Medulla oblongata (tissue), 1 donor: ENCODE measurements at regions not wholly inside any gene's neighbourhood (a gene's known extent, or its start where the extent isn't known, plus 50 kb on each side); places are given as distances from the start of the nearest gene placed in this dataset.
"Not testable (repeated sequence)": the region's sequence is repeated elsewhere in the genome, so short reads cannot be mapped to it uniquely, and the experiment has no call there.

Experiments used
- DNase-seq: peaks from one replicate; pipeline ENCODE4 v3.0.0-alpha.2; 2015; ENCODE audit errors: extremely low spot score

- no peak for DNase-seq
These were observed 871.7 kb downstream of the DACH1 start for GRCh38 chr13:70995338-70995737.

DNA sequence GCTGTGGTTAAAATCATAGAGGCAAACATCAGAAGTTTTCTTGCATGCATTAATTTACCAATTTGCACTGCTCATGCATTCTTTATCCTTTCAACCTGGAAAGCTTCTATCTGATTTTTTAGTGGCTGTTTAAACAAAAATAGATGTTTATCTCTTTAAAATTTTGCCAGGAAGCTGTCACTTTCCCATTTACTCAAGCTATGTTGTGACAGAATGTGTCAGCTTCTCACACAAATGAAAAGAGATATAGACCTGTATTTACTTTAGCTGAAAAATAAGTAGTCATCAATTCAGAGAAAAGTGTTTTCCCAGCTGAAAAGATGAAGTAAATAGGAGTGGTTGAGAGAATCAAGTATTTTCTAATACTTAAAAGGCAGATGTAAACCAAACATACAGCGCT is 872.8 kb downstream of the DACH1 start:
- no peak for DNase-seq

DNA sequence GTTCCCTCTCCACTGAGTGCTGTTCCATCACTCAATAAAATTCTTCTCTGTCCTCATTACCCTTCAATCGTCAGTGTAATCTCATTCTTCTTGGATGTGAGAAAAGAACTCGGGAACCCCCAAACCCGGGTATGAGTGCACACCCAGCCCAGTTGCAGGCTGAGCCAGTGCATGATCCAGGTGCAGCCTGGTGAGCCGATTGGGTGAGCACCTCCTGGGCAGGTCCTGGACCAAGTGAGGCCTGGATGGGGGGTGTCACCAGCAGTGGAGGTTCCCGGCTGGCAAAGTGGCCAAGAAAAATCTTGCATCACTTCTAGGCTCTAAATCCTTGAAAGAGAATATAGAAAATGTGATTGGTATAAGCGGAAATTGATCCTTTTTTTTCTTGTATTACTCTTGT is 878.8 kb upstream of the KLHL1 start:
- no peak for DNase-seq

DNA sequence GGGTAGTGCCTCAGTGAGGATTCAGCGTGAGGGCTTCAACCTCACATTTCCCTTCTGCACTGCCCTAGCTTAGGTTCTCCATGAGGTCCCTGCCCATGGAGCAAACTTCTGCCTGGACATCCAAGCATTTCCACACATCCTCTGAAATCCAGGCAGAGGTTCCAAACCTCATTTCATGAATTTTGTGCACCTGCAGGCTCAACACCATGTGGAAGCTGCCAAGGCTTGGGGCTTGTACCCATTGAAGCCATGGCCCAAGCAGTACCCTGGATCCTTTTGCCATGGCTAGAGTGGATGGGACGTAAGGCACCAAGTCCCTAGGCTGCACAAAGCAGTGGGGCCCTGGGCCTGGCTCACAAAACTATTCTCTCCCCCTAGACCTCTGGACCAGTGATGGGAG is 877.1 kb upstream of the KLHL1 start:
- DNase-seq: no peak

DNA sequence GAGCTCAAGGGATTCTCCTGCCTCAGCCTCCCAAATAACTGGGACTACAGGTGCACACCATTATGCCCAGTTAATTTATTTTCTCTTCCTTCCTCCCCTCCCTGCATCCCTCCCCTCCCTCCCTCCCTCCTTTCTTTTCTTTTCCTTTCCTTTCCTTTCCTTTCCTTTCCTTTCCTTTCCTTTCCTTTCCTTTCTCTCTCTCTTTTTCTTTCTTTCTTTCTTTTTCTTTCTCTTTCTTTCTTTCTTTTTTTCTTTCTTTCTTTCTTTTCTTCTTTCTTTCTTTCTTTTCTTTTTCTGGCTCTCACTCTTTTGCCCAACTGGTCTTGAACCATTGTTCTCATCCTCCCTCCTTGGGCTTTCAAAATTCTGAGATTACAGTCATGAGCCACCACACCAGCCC is 873.0 kb upstream of the KLHL1 start:
- DNase-seq: not testable (repeated sequence)

GRCh38 chr13:70969321-70969720 is 861.1 kb upstream of the KLHL1 start:
- DNase-seq: no peak

- no peak for DNase-seq
These were observed 859.3 kb upstream of the KLHL1 start for GRCh38 chr13:70967564-70967963.

- no peak for DNase-seq
These were observed 856.6 kb upstream of the KLHL1 start for GRCh38 chr13:70964874-70965273.

GRCh38 chr13:70964124-70964523 is 855.9 kb upstream of the KLHL1 start:
- no peak for DNase-seq

DNA sequence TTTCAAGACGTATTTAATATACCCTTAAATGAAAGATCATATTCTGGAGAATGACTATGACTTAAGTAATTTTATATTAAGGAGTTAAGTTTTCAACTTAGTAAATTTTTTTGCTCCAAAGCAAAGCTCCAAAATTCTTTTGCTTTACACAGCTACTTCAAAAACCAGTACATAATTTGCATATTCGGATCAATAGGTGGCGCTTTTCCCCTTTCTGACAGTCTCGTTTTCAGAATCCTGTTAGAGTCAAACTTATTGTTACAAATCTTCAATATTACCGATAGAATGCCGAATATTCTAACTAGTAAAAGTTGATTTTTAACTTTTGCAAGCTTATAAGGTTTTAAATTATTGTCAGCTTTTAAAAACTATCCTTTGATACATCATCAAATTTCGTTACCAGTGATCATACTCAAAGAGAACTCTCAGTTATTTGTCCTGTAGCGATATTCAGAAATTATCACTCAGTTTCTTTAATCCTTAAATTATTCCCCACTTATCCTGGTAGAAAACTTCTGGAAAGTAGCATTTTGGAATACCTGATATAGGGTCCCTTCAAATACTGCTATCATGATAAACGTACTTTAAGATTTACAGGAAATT is 852.7 kb upstream of the KLHL1 start:
- DNase-seq: peak; percentile 56

GRCh38 chr13:70959035-70959775 is 851.0 kb upstream of the KLHL1 start:
- DNase-seq: no peak

DNA sequence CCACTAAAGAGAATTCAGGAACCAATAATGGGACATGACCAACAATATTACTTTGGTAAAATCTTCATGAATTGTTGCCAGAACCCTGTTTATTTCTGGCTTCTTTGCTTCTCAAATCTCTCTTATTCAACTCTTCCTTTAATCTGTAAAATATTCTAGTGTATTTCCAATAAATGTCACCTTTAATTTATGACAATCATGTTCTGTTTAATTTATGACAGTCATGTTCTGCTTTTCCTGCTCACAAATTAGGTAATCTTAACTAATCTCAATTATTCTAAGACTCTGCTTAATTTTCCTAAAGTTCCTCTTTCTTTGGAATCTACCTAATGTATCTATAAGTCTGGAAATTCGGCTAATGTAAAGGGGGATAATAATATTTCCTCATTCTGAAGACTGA is 847.6 kb upstream of the KLHL1 start:
- no peak for DNase-seq

- no peak for DNase-seq
These were observed 842.4 kb upstream of the KLHL1 start for GRCh38 chr13:70950664-70951063.

GRCh38 chr13:70945506-70945905 is 837.3 kb upstream of the KLHL1 start:
- no peak for DNase-seq

DNA sequence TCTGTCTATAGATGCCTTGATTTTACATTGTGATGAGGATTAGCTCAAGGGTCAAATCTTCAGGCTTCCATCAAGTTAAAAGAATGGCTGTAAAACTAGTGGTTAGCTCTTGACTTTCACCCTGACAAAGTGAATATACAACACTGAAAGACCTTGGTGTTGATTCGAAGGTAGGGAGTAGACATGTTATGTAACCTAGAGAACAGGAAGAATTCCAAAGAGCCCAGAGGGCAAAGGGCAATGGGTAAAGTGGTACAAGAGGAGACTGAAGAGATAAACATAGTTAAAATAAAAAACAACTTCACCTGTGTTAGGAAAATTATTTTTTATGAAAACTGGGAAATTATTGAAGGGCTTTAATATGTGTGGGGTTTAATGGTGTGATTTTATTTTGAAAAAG is 833.2 kb upstream of the KLHL1 start:
- DNase-seq: no peak

DNA sequence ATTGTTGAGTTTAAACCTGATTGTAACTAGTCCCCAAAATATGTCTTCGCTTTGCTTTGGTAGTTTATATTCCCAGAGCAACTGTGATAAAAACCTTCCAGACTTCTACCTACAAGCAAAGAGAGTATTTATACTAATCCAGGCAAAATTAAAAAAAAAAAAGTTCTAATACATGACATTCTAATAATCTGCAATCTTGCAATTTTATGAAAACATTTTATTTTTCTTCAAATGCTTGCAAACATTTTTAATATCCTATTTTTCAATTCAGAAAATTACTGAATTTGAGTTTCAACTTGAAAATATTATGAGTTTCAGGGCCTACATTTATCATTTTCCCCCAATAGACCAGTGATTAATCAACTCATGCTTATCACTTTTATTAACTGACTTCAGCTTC is 830.2 kb upstream of the KLHL1 start:
- DNase-seq: no peak

GRCh38 chr13:70932511-70932910 is 824.3 kb upstream of the KLHL1 start:
- no peak for DNase-seq

GRCh38 chr13:70923863-70924752 is 815.9 kb upstream of the KLHL1 start:
- no peak for DNase-seq

DNA sequence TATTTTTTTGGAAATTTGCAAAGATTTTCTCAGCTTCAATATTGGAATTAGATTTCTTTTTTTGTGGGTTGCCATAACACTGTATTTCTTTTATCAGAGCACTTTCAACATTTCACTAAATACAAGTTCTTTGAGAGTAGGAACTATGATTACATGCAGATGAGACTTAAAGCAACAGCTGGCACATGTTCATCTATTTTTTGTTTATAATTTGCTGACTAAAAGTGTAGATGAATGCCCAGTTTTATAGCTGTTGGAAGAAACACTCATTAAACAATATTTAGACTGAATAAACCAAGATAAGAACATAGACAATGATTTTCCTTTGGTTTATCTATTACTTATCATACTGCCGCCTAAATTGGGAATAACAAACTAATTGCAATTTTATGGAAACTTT is 803.0 kb upstream of the KLHL1 start:
- no peak for DNase-seq

- no peak for DNase-seq
These were observed 800.5 kb upstream of the KLHL1 start for GRCh38 chr13:70908795-70909194.

GRCh38 chr13:70905035-70905434 is 796.8 kb upstream of the KLHL1 start:
- DNase-seq: no peak

- no peak for DNase-seq
These were observed 787.9 kb upstream of the KLHL1 start for GRCh38 chr13:70896136-70896535.

DNA sequence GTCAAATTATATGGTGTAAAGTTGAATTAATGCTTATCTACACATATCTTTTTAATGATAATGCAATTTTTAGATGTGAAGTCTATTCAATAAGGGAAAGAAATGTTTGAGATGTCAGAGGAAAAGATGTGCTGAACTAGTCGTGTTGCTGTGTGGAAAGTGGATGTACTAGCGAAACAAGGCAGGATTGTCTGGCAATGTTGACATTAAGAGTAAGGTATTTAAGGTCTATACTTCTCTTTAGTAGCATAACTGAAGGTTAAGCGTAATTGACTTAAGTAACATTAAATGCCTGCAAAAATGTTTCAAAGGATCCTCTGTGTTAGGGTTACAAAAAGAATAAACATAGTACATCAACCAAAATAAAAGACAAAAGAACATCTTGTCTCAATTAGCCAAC is 787.3 kb upstream of the KLHL1 start:
- no peak for DNase-seq
